MG63 (cell line): ENCODE measurements at regions not wholly inside any gene's neighbourhood (a gene's known extent, or its start where the extent isn't known, plus 50 kb on each side); places are given as distances from the start of the nearest gene placed in this dataset.

ENCODE experiments used
- DNase-seq: peaks from one replicate; pipeline ENCODE4 v3.0.0-alpha.2; 2020
- H3K27me3 ChIP-seq: fragments of 250-450 bp; sonication (Bioruptor Pico); 2 replicates; pipeline ENCODE4 v1.5.1; 2020; ENCODE audit warnings: mild to moderate bottlenecking, moderate library complexity
- H3K36me3 ChIP-seq: fragments of 250-450 bp; sonication (Bioruptor Pico); 2 replicates; pipeline ENCODE4 v1.5.1; 2020; ENCODE audit warnings: mild to moderate bottlenecking, moderate library complexity
- H3K4me3 ChIP-seq: fragments of 250-450 bp; sonication (Bioruptor Pico); 2 replicates; pipeline ENCODE4 v1.5.1; 2020; ENCODE audit warnings: mild to moderate bottlenecking, moderate library complexity
- H3K9me3 ChIP-seq: fragments of 250-450 bp; sonication (Bioruptor Pico); 2 replicates; pipeline ENCODE4 v1.5.1; 2020; ENCODE audit warnings: mild to moderate bottlenecking, moderate library complexity

DNA sequence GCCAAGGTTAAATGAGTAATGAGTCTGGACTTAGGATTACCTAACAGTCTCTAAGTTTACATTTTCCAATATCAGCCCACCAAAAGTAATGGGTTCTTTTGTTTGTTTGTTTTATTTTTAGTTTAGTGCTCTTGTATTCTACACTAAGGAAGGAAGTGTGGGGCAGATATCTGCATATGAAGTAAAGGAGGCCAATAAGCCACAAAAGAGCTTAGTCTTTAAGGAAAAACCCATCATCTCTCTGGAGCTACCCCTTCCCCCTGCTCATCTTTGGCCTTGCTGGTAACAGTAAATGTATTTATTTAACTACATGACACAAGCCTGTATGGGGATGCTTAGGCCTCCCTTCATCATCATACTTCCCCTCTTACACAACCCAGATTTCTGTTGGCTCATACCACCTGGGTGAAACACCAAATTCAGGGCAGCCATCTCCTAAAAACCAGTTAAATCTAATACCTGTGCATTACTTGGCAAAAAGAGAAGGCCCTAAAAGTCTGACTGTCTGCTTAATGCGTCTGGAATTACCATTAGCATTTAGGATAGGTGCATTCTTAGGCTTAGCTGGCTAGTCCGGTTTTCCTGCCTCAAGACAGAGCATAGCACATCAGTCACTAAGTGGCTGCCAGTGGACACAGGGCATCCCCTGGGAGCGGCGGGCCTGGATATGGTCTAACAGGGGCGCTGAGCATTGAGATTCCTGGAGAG, 96.8 kb upstream of the ADGRL2 start:
- Histone ChIP-seq H3K36me3 (no peaks in the 10 kb centered on the region), H3K27me3 (no peaks in the 10 kb centered on the region), H3K9me3 (no peaks in the 10 kb centered on the region), H3K4me3 (no peak overlapping the region)
- DNase-seq = no peak

DNA sequence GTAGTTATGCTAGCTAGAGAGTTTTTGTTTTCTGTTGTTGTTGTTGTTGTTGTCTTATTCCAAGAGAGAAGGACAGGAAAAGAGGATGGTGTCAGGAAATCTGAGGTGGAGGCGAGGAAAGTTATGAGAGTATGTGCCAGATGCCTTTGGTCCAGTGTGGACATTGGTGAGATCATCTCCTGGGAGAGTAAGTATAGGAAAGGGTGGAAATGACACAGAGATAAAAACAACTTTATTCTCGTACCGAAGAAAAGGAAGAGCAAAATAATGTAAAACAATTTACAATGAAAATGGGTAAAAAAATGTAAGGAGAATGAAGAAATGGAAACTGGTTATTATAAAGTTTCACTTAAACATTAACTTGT, 97.4 kb upstream of the ADGRL2 start:
- Histone ChIP-seq H3K36me3 (no peaks in the 10 kb centered on the region), H3K27me3 (no peaks in the 10 kb centered on the region), H3K9me3 (no peaks in the 10 kb centered on the region), H3K4me3 (no peak overlapping the region)
- peak; percentile 22 for DNase-seq

DNA sequence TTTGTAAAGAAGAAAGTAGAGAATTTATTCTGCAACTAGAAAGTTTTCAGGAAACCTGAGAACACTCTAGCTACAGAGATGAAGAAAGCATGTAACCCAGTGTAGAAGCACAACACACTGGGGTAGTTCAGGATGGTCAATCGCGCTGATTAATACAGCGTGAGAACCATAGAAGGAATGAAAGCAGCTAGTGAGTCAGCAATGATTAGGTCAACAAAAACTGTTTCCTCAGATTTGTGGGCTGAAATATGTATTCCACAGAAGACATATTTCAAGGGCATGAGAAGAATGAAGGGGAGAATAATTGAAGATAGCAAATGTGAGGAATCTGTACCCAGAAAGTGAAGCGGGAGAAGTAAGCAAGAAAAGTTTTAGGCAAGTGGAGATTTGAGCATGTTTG, 97.8 kb upstream of the ADGRL2 start:
- Histone ChIP-seq H3K36me3 (no peaks in the 10 kb centered on the region), H3K4me3 (no peak overlapping the region), H3K27me3 (no peaks in the 10 kb centered on the region), H3K9me3 (no peaks in the 10 kb centered on the region)
- DNase-seq = peak; percentile 30

DNA sequence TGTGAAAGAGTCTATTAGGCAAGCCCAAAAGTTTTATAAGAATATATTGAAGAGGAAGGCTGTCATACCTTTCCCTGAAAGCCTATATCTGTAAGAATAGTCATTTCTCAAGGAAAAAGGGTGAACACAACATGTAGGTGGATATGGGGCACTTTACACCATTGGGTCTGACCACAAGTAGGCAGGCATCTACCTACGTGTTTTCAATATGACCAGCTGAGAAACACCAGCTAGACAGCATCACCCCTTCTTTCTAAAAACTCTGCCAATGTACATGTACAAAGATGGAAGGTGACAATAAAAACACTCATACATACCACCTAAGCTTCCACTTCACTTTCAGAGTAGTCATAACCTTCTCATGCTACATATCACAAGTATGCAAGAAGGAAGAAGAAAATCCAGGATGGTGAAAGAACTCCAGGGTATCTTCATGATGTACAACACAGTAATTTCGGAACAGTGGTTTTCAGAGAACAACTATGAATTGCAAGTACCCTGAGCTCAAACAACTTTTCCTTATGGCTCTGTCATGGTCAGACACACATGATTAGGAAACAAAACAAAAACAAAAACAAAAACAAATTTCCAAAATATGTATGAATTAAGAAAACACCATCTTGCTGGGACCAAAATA, 98.5 kb upstream of the ADGRL2 start:
- Histone ChIP-seq H3K27me3 (no peaks in the 10 kb centered on the region), H3K4me3 (no peak overlapping the region), H3K36me3 (no peaks in the 10 kb centered on the region), H3K9me3 (no peaks in the 10 kb centered on the region)
- no peak for DNase-seq

DNA sequence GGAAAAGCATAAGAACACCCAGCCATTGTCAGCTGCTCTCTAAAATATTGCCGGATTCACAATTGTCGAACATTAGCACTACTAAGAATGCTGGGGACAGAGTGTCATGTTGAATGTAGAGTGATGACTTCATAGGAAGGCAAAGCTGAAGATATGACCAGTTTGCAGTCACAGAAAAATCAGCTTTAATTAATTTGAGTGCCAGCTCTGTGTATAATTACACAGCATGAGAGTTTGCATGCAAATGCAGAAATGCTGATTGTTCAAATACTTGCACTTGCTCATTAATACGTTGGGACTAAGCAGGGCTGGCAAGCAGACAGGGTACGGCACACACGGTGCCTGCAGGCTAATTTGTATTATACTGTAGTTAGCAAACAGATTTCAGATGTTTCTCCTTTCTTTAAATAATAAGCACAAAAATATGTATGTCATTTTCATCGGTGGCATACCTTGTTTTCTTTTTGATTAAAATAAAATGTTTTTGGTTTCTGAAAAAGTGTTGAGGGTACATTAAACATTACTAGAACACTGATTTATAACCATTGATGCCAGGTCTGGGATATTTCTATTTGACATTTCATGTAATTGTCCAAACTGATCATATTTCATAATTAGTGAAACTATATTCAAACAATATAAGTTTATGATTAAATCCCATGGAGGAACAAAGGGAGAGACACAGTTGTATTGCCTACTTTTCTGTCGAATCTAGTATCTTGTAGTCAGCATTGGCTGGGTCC, 99.8 kb upstream of the ADGRL2 start:
- no peak overlapping the region for H3K4me3 ChIP-seq
- no peak for DNase-seq
- H3K9me3 ChIP-seq = no peaks in the 10 kb centered on the region
- no peaks in the 10 kb centered on the region for H3K27me3 ChIP-seq
- no peaks in the 10 kb centered on the region for H3K36me3 ChIP-seq

DNA sequence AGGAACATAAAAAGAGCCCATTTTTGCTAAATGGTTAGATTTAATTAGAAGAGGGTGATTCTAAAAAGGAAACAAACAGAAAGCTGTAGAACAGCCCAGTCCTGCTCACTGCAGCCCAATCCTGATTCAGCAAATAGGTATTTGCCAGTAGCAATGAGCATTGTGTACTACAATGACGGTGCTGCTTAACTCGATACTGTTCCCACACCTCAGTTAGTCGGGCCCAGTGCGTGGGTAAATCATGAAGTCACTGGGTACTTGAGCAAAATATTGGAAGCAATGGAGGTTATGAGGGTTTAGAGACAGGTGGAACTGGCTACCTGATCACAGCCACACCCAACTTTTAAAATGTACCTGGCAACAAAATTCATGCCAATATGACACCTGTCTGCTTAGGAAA, 101.5 kb upstream of the ADGRL2 start:
- no peak for DNase-seq
- H3K9me3 ChIP-seq = no peaks in the 10 kb centered on the region

DNA sequence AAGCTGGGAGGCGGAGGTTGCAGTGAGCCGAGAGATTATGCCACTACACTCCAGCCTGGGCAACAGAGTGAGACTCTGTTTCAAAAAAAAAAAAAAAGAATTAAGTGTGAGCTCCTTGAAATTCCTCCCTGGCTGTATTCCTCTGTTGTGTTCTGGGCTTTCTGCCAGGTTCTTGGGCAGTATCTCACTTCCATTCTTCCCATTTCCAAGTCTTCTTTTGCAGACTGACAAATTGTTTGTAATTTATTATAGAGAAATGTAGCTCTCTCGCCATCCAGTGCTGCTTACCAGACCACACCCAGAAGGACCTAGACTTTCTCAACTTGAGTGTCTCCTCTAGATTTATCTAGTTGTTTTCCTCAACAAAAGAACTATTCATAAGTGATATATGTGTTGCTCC, 105.0 kb upstream of the ADGRL2 start:
- no peaks in the 10 kb centered on the region for H3K27me3 ChIP-seq
- peak; percentile 50 for DNase-seq
- no peaks in the 10 kb centered on the region for H3K9me3 ChIP-seq
- H3K36me3 ChIP-seq = no peaks in the 10 kb centered on the region
- no peak overlapping the region for H3K4me3 ChIP-seq

More for the DNA sequence above, 101.5 kb upstream of the ADGRL2 start:
- Histone ChIP-seq H3K4me3 (no peak overlapping the region), H3K27me3 (no peaks in the 10 kb centered on the region), H3K36me3 (no peaks in the 10 kb centered on the region)

DNA sequence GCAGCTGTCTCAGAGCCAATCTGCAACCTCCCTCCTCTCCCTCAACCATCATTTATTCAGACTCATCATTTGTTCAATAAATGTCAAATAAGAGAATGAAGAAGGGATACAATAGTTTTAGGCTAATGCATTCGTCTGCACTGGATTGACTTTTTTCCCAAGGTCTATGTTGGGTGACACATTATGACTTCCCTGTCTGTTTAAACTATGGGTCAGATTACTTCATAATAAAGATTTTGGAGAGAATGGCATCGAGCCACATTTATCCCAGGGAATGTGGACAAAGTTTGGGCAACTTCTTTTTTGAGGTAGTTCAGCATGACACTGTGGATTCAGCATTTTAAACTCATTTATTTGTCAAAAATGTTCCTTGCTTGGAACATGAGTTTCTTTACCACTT, 107.4 kb upstream of the ADGRL2 start:
- no peaks in the 10 kb centered on the region for H3K36me3 ChIP-seq
- H3K9me3 ChIP-seq = no peaks in the 10 kb centered on the region
- DNase-seq = no peak
- H3K4me3 ChIP-seq = no peak overlapping the region
- H3K27me3 ChIP-seq = no peaks in the 10 kb centered on the region

DNA sequence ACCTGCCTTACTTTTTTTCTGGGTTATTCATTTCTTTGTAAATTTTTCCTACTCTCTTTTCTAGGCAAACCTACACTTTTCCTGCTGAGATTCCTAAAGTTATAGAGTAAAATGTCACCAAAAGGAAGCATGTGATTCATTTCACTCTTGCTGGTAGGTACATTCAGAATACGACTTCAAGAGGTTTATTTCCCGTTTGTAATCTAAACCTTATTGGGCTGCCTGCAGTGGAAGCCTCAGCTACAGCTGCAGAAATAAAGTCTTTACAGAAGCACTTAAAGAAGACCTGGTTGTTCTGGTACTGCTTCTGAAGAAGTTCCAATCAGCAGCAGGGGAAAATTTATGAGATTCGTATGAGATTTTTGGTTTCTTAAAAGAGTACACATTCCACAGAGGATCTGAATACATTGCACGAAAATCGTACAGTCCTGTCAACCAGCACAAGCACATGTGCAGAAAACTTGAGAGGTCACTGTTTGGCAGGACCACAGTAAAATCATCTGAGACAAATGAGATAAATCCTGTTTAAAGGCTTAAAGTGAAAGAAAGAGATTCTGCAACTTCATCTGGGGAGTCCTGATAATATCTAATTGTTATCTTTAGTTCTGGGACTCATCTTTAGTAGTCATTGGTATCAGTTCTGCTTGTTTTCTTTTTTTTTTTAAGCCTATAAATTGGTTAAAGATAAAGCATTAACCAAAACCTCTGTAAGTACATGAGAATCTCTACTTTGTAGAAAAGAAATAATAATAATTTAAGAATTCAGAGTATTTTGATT, 109.9 kb upstream of the ADGRL2 start:
- no peaks in the 10 kb centered on the region for H3K27me3 ChIP-seq
- H3K4me3 ChIP-seq = no peak overlapping the region
- no peak for DNase-seq

DNA sequence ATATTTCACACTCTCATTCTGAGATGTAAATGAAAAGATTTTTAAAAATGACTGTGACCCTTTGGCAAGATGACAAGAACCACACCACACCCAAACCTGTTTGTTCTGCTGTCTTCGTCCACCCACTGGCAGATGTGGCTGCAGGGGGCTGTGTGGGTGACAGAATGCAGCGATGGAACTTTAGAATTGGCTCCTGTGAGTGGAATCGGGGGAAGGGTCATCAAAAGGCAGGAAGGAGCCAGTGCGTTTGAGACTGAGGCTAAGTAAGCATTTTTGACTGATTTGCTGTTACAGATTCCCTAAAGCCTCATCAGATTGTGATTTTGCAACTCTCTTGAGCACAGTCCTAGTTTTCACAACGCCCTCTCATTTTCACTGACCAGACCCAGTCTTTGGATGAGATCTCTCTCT, 111.2 kb upstream of the ADGRL2 start:
- DNase-seq = no peak
- no peak overlapping the region for H3K4me3 ChIP-seq
- H3K36me3 ChIP-seq = no peaks in the 10 kb centered on the region
- H3K9me3 ChIP-seq = no peaks in the 10 kb centered on the region
- no peaks in the 10 kb centered on the region for H3K27me3 ChIP-seq

More for the DNA sequence above, 109.9 kb upstream of the ADGRL2 start:
- H3K36me3 ChIP-seq = no peaks in the 10 kb centered on the region
- no peaks in the 10 kb centered on the region for H3K9me3 ChIP-seq

DNA sequence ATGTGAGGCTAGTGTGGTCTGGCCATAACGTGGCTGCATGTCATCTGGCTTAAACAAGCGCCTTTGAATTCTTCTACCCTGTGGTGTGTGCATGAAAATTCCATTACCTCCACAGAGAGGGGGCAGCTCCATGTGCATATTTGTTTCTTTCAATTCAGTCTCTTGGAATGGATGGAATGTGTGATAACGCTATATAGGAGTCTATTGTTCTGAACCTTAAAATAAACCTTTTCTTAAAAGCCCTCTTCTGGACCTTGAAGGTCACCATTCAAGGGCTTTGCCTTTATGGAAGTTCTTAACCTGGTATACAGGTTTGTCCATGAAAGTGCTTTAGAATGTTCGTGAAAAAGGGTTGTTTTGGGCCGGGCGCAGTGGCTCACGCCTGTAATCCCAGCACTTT, 118.2 kb upstream of the ADGRL2 start:
- no peak for DNase-seq
- H3K27me3 ChIP-seq = no peaks in the 10 kb centered on the region
- no peaks in the 10 kb centered on the region for H3K9me3 ChIP-seq
- no peak overlapping the region for H3K4me3 ChIP-seq
- no peaks in the 10 kb centered on the region for H3K36me3 ChIP-seq

DNA sequence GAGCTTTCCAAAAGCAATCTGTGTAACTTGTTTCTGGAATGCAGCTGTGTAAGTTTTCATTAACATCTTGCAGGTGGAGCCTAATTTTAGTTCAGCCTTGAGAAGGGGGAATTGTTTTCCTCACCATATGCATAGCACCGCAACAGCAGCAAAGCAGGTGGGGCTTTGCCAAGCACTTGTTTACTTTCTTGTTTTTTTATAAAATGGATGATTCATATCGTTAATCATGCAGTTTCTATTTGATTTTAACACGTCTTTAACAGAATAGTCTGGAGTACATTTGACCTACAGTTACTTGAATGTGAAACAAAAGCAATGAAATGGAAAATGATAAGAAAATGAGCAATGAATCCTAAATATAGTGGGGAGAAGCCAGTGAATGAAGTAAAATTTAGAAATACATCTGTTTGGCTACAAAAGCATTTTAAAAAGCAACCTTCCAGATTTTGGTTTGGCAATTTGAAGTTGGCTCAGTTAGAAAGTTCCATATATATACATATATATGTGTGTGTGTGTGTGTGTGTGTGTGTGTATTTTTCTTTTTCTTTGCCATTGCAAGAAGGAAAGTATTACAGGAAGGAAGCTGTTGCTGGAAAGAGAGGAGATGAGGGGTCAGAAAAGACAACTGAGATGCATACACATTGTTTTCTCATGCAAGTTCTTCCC, 119.0 kb upstream of the ADGRL2 start:
- Histone ChIP-seq H3K36me3 (no peaks in the 10 kb centered on the region), H3K4me3 (no peak overlapping the region), H3K27me3 (no peaks in the 10 kb centered on the region), H3K9me3 (no peaks in the 10 kb centered on the region)
- DNase-seq = no peak

DNA sequence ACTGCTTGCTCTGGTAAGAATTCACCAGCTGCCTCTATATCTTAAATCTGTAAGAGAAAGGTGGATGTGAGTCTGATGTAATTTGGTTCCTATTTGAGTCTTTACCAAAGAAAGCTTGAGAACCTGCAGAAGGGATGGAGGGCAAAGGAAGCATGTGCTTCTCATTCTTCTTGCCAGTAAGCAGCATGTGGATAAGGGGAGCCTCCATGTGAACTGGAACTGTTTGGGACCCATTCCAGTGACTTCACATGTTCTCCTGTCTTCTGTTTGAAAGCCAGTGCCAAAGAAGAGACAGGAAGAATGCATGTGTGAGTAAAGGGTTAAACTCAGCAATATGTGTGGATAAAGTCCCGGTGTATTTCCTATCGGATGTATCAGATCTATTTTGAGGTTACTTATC, 119.6 kb upstream of the ADGRL2 start:
- Histone ChIP-seq H3K27me3 (no peaks in the 10 kb centered on the region), H3K4me3 (no peak overlapping the region), H3K9me3 (no peaks in the 10 kb centered on the region), H3K36me3 (no peaks in the 10 kb centered on the region)
- DNase-seq = no peak

DNA sequence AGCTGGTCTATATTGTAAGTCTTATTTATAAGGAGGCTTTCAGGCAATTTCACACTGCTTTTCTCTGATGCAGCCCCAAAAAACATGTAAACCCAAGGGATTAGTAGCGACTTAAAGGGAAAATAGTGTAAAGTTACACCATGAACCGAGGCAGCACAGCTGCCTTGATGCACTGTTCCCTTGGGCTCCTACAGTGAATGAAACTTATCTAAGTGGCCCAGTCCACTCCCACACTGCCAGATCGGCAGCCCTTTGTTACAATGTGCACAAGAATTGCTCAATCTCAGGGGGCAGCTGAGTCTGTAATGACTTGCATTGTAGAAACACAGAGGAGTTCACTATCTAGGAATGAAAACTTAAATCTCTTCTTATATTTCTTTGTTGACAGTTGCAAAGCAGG, 120.8 kb upstream of the ADGRL2 start:
- Histone ChIP-seq H3K4me3 (no peak overlapping the region), H3K27me3 (no peaks in the 10 kb centered on the region), H3K9me3 (no peaks in the 10 kb centered on the region), H3K36me3 (no peaks in the 10 kb centered on the region)
- DNase-seq = no peak

DNA sequence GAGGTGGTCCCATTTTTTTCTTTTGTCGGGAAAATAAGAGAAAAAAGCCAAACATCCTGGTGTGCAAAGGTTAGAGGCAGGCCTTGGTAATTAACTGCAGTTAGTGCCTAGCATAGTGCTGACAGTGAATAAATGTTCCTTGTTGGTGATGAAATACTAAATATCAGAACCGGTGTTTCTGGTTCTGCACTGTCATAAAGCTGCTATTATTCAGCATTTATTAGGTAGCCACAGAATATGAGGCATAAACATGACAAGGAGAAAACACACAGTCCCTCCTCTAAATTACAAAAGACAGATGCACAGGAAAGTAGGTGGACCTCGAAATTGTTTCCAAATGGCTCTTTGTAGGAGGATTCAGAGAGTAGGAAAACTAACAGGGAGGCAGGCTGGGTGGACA, 122.0 kb upstream of the ADGRL2 start:
- Histone ChIP-seq H3K27me3 (no peaks in the 10 kb centered on the region), H3K9me3 (no peaks in the 10 kb centered on the region)
- no peak for DNase-seq

DNA sequence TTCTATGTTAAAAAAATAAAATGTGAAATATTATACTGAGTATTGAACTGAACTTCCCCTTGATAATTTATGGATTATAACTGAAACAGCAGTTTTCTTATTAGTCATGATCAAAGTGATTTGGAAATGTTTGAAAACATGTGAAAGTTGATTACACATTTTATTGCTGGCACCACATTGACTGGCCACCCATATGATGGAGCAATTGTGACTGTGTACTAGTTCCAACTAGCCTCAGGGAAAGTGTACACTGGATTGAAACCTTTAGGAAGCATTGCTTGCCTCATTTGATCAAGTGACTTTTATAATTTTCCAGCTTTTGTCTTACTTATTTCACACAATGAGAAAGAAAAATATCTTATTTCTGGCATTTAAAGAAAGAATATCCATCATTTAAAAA, 128.0 kb upstream of the ADGRL2 start:
- H3K36me3 ChIP-seq = no peaks in the 10 kb centered on the region

More for the DNA sequence above, 122.0 kb upstream of the ADGRL2 start:
- Histone ChIP-seq H3K36me3 (no peaks in the 10 kb centered on the region), H3K4me3 (no peak overlapping the region)

DNA sequence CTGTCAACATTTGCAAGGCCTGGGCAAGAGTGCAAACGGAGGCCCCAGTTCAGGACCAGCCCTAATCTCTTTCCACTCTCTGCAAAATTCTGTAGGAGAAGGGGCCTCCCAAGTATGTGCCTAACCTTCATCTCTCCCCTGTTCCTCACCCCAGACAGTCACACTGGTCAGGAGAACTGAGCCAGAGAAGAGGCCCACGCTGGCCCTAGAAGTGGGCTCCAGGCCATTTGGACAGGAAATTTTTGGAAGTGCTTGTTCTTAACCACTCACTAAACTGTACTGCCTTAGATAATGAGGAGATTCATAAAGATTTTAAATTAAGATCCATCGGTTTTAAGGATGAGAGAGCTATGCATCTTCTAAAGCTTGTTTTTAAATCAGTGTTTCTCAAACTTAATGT, 129.7 kb upstream of the ADGRL2 start:
- H3K36me3 ChIP-seq = no peaks in the 10 kb centered on the region
- no peak overlapping the region for H3K4me3 ChIP-seq
- no peak for DNase-seq
- no peaks in the 10 kb centered on the region for H3K27me3 ChIP-seq
- no peaks in the 10 kb centered on the region for H3K9me3 ChIP-seq

More for the DNA sequence above, 128.0 kb upstream of the ADGRL2 start:
- DNase-seq = no peak
- Histone ChIP-seq H3K9me3 (no peaks in the 10 kb centered on the region), H3K4me3 (no peak overlapping the region), H3K27me3 (no peaks in the 10 kb centered on the region)
